Panc1 (cell line): ENCODE measurements at regions not wholly inside any gene's neighbourhood (a gene's known extent, or its start where the extent isn't known, plus 50 kb on each side); places are given as distances from the start of the nearest gene placed in this dataset.

Experiments
- ATAC-seq: fragments of 200-7000 bp; cut with Tn5 transposase; 2 replicates; pipeline ENCODE4 v1.9.1; 2020; ENCODE audit warnings: mild to moderate bottlenecking, moderate library complexity
- BruUV-seq: library from RNA; stranded (reverse); fragments of 400-500 nt; replicated peaks from 2 replicates; lab custom pipeline; 2021; lab: Mats Ljungman, UMichigan
- CTCF ChIA-PET: fragments of 300-600 bp; sonication (Branson Sonifier 250); formaldehyde crosslinking; loops from one replicate; lab custom pipeline; 2022; ENCODE audit warnings: antibody characterized with exemption; lab: Charles Lee
- POLR2A ChIA-PET: fragments of 300-600 bp; sonication (Branson Sonifier 250); formaldehyde crosslinking; loops from one replicate; lab custom pipeline; 2022; ENCODE audit warnings: antibody characterized with exemption; lab: Charles Lee
- DNase-seq: peaks from one replicate; pipeline ENCODE4 v3.0.0-alpha.2; 2010; ENCODE audit warnings: low read depth, low spot score
- H3K27ac ChIP-seq: 2 replicates; pipeline ENCODE4 v1.5.1; 2011; ENCODE audit warnings: mild to moderate bottlenecking, low read length, inconsistent platforms
- H3K27me3 ChIP-seq: fragments of 200-500 bp; sonication (Bioruptor generic); 2 replicates; pipeline ENCODE4 v1.6.0; 2014; ENCODE audit warnings: low read length, inconsistent platforms; ENCODE audit not compliant: control insufficient read depth, insufficient read depth
- H3K36me3 ChIP-seq: fragments of 200-500 bp; sonication (Bioruptor generic); 2 replicates; pipeline ENCODE4 v1.5.1; 2014; ENCODE audit warnings: inconsistent platforms, mild to moderate bottlenecking, low read length, moderate library complexity; ENCODE audit not compliant: control insufficient read depth, insufficient read depth
- H3K4me1 ChIP-seq: 2 replicates; pipeline ENCODE4 v1.5.1; 2011; ENCODE audit warnings: inconsistent platforms, mild to moderate bottlenecking, low read length, moderate library complexity; ENCODE audit not compliant: control insufficient read depth, insufficient read depth
- H3K4me3 ChIP-seq, 2 experiments: 2 replicates each; pipeline ENCODE4 v1.5.1; 2011 to 2012; ENCODE audit warnings: low read depth in 2 of 2, low read length in 2 of 2, mild to moderate bottlenecking in 2 of 2, inconsistent platforms in 1 of 2, moderate library complexity in 1 of 2
- H3K9me3 ChIP-seq: fragments of 200-500 bp; sonication (Bioruptor generic); 2 replicates; pipeline ENCODE4 v1.5.1; 2014; ENCODE audit warnings: low read depth, mild to moderate bottlenecking, inconsistent platforms, low read length, moderate library complexity; ENCODE audit not compliant: control insufficient read depth, insufficient read depth
- POLR2AphosphoS5 ChIP-seq: IDR thresholded peaks from 2 replicates; pipeline ENCODE4 v1.6.1; 2012; ENCODE audit warnings: mild to moderate bottlenecking, low read depth, low read length, moderate library complexity
- SIN3A ChIP-seq: IDR thresholded peaks from 2 replicates; pipeline ENCODE4 v1.6.1; 2012; ENCODE audit warnings: low read depth, mild to moderate bottlenecking, low read length, moderate library complexity, borderline replicate concordance; ENCODE audit not compliant: insufficient read depth
- TCF7L2 ChIP-seq: IDR thresholded peaks from 2 replicates; pipeline ENCODE4 v1.6.1; 2011; ENCODE audit warnings: mild to moderate bottlenecking, low read depth, low read length, inconsistent platforms
- in situ Hi-C: cut with HindIII; loops from 2 replicates; pipeline ENCODE4 v1.10.0; 2016; ENCODE audit warnings: low sequenced_read_pairs, low pct_unique_long_range_greater_than_20kb
- intact Hi-C: fragments of 100-400 bp; cut with micrococcal nuclease; formaldehyde crosslinking; loops from one replicate; pipeline ENCODE4 v1.10.0; 2022; ENCODE audit not compliant: unreplicated experiment
- TF ChIP-seq, protein P1 (sequence below): fragments of 450-650 bp; IDR thresholded peaks from 2 replicates; pipeline ENCODE4 v1.5.1; 2017; ENCODE audit warnings: mild to moderate bottlenecking
- TF ChIP-seq, protein P2 (sequence below), 2 experiments: IDR thresholded peaks; 2 replicates each; pipeline ENCODE4 v1.6.1; 2011 to 2012; ENCODE audit warnings: low read depth in 2 of 2, control low read depth in 1 of 2, low read length in 1 of 2, mild to moderate bottlenecking in 1 of 2, moderate library complexity in 1 of 2; ENCODE audit not compliant: insufficient read depth in 1 of 2

- ChIA-PET CTCF (no interaction called here), POLR2A (no interaction called here)
- Histone ChIP-seq H3K9me3 (no peaks in the 10 kb centered on the region), H3K36me3 (no peaks in the 10 kb centered on the region), H3K4me1 (0 out of 2 replicates have a peak, but pooled peaks cover 6% of the 10 kb centered on the region), H3K27ac (no peak overlapping the region), H3K4me3 (no peak overlapping the region), H3K27me3 (no peaks in the 10 kb centered on the region)
- no TSS peak for BruUV-seq
- no peak for DNase-seq
- intact Hi-C loops: no loop called here
- ATAC-seq: no peak
- in situ Hi-C loops: no loop called here
- no peak for TF ChIP-seq POLR2AphosphoS5
Measured at GRCh38 chr20:50434321-50434652, 75.9 kb upstream of the PTPN1 start.

GRCh38 chr20:50434653-50435396 lies 75.4 kb upstream of the PTPN1 start:
- intact Hi-C loops: no loop called here
- Histone ChIP-seq H3K9me3 (no peaks in the 10 kb centered on the region), H3K4me1 (0 out of 2 replicates have a peak, but pooled peaks cover 8% of the 10 kb centered on the region), H3K4me3 (no peak overlapping the region), H3K36me3 (no peaks in the 10 kb centered on the region), H3K27ac (peak overlapping the region; percentile 34; the same call in 1 of the 2 replicates), H3K27me3 (no peaks in the 10 kb centered on the region)
- TF ChIP-seq SIN3A (no peak), POLR2AphosphoS5 (no peak), TCF7L2 (no peak)
- TF ChIP-seq, protein P1, sequence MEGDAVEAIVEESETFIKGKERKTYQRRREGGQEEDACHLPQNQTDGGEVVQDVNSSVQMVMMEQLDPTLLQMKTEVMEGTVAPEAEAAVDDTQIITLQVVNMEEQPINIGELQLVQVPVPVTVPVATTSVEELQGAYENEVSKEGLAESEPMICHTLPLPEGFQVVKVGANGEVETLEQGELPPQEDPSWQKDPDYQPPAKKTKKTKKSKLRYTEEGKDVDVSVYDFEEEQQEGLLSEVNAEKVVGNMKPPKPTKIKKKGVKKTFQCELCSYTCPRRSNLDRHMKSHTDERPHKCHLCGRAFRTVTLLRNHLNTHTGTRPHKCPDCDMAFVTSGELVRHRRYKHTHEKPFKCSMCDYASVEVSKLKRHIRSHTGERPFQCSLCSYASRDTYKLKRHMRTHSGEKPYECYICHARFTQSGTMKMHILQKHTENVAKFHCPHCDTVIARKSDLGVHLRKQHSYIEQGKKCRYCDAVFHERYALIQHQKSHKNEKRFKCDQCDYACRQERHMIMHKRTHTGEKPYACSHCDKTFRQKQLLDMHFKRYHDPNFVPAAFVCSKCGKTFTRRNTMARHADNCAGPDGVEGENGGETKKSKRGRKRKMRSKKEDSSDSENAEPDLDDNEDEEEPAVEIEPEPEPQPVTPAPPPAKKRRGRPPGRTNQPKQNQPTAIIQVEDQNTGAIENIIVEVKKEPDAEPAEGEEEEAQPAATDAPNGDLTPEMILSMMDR: no peak
- TF ChIP-seq, protein P2, sequence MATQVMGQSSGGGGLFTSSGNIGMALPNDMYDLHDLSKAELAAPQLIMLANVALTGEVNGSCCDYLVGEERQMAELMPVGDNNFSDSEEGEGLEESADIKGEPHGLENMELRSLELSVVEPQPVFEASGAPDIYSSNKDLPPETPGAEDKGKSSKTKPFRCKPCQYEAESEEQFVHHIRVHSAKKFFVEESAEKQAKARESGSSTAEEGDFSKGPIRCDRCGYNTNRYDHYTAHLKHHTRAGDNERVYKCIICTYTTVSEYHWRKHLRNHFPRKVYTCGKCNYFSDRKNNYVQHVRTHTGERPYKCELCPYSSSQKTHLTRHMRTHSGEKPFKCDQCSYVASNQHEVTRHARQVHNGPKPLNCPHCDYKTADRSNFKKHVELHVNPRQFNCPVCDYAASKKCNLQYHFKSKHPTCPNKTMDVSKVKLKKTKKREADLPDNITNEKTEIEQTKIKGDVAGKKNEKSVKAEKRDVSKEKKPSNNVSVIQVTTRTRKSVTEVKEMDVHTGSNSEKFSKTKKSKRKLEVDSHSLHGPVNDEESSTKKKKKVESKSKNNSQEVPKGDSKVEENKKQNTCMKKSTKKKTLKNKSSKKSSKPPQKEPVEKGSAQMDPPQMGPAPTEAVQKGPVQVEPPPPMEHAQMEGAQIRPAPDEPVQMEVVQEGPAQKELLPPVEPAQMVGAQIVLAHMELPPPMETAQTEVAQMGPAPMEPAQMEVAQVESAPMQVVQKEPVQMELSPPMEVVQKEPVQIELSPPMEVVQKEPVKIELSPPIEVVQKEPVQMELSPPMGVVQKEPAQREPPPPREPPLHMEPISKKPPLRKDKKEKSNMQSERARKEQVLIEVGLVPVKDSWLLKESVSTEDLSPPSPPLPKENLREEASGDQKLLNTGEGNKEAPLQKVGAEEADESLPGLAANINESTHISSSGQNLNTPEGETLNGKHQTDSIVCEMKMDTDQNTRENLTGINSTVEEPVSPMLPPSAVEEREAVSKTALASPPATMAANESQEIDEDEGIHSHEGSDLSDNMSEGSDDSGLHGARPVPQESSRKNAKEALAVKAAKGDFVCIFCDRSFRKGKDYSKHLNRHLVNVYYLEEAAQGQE (IDR thresholded peaks at IDR 0.05; ENCODE audit: insufficient read depth in 1 of 2, low read depth in 2 of 2, low read length in 1 of 2): no peak
- ChIA-PET CTCF (no interaction called here), POLR2A (no interaction called here)
- ATAC-seq (no peak), DNase-seq (no peak)
- BruUV-seq: no TSS peak
- in situ Hi-C loops: no loop called here

- TF ChIP-seq, protein P1: no peak
- no peak for TF ChIP-seq TCF7L2
- no TSS peak for BruUV-seq
- CTCF ChIA-PET: no interaction called here
- no peak for ATAC-seq
- DNase-seq: no peak
- POLR2A ChIA-PET: no interaction called here
- Histone ChIP-seq H3K9me3 (no peaks in the 10 kb centered on the region), H3K4me1 (peaks cover 9% of the 10 kb centered on the region; the same call in 1 of the 2 replicates), H3K27ac (no peak overlapping the region), H3K4me3 (no peak overlapping the region), H3K36me3 (no peaks in the 10 kb centered on the region), H3K27me3 (no peaks in the 10 kb centered on the region)
- in situ Hi-C loops: no loop called here
- intact Hi-C loops: no loop called here
Measured at GRCh38 chr20:50435397-50436051, 74.7 kb upstream of the PTPN1 start.
